DND-41 (cell line): ENCODE measurements at regions not wholly inside any gene's neighbourhood (a gene's known extent, or its start where the extent isn't known, plus 50 kb on each side); places are given as distances from the start of the nearest gene placed in this dataset.

Source experiments
- ATAC-seq: fragments of 200-7000 bp; cut with Tn5 transposase; 3 replicates; pipeline ENCODE4 v1.9.1; 2021; ENCODE audit warnings: low read depth; ENCODE audit not compliant: insufficient read depth
- DNase-seq: peaks from one replicate; pipeline ENCODE4 v3.0.0-alpha.2; 2020
- H2AFZ ChIP-seq: 2 replicates; pipeline ENCODE4 v1.6.0; 2012; ENCODE audit warnings: low read depth, low read length
- H3K27ac ChIP-seq: 2 replicates; pipeline ENCODE4 v1.5.1; 2012; ENCODE audit warnings: low read length, inconsistent platforms
- H3K27me3 ChIP-seq: fragments of 200-600 bp; sonication (generic); 2 replicates; pipeline ENCODE4 v1.6.0; 2012; ENCODE audit warnings: low read length, mild to moderate bottlenecking, inconsistent platforms; ENCODE audit not compliant: insufficient read depth, poor library complexity
- H3K36me3 ChIP-seq: 2 replicates; pipeline ENCODE4 v1.5.1; 2012; ENCODE audit warnings: low read length, inconsistent platforms; ENCODE audit not compliant: insufficient read depth
- H3K4me1 ChIP-seq: 2 replicates; pipeline ENCODE4 v1.5.1; 2012; ENCODE audit warnings: mild to moderate bottlenecking, low read length; ENCODE audit not compliant: insufficient read depth
- H3K4me2 ChIP-seq: 2 replicates; pipeline ENCODE4 v1.6.0; 2012; ENCODE audit warnings: mild to moderate bottlenecking, moderate library complexity, low read length, inconsistent platforms; ENCODE audit not compliant: insufficient read depth
- H3K4me3 ChIP-seq, 2 experiments: fragments of 200-600 bp in 1 of 2; shearing (Covaris generic) in 1 of 2; 2 replicates each; pipeline ENCODE4 v1.5.1; 2012 to 2016; ENCODE audit warnings: inconsistent platforms in 2 of 2, low read length in 2 of 2, mild to moderate bottlenecking in 2 of 2, low read depth in 1 of 2, moderate library complexity in 1 of 2
- H3K79me2 ChIP-seq: 2 replicates; pipeline ENCODE4 v1.6.0; 2012; ENCODE audit warnings: low read length, inconsistent platforms; ENCODE audit not compliant: insufficient read depth
- H3K9ac ChIP-seq: 2 replicates; pipeline ENCODE4 v1.6.0; 2012; ENCODE audit warnings: low read depth, mild to moderate bottlenecking, inconsistent platforms, low read length, moderate library complexity
- H3K9me3 ChIP-seq: 2 replicates; pipeline ENCODE4 v1.5.1; 2012; ENCODE audit warnings: low read length, moderate library complexity, mild to moderate bottlenecking, inconsistent platforms; ENCODE audit not compliant: insufficient read depth, severe bottlenecking
- H4K20me1 ChIP-seq: 2 replicates; pipeline ENCODE4 v1.6.0; 2012; ENCODE audit warnings: low read length; ENCODE audit not compliant: insufficient read depth
- CTCF ChIP-seq: IDR thresholded peaks from 2 replicates; pipeline ENCODE4 v1.5.1; 2012; ENCODE audit warnings: borderline replicate concordance, low read length, moderate library complexity, mild to moderate bottlenecking; ENCODE audit not compliant: poor library complexity, severe bottlenecking; ENCODE audit errors: extremely low read depth
- EZH2 ChIP-seq: IDR thresholded peaks from 3 replicates; pipeline ENCODE4 v1.6.1; 2012; ENCODE audit warnings: borderline replicate concordance, low read depth, mild to moderate bottlenecking, moderate library complexity, low read length, inconsistent platforms; ENCODE audit not compliant: severe bottlenecking

GRCh38 chr2:156116113-156116512 lies 216.4 kb downstream of the NR4A2 start:
- TF ChIP-seq EZH2 (no peak), CTCF (no peak)

GRCh38 chr2:156115338-156115737 lies 217.2 kb downstream of the NR4A2 start:
- TF ChIP-seq CTCF (no peak), EZH2 (no peak)
- Histone ChIP-seq H2AFZ (no peak overlapping the region), H3K4me2 (no peak overlapping the region), H3K4me1 (no peaks in the 10 kb centered on the region), H3K4me3 (no peak overlapping the region), H3K9ac (no peak overlapping the region), H3K27me3 (no peaks in the 10 kb centered on the region), H3K27ac (no peak overlapping the region), H3K79me2 (no peaks in the 10 kb centered on the region), H4K20me1 (no peaks in the 10 kb centered on the region), H3K36me3 (no peaks in the 10 kb centered on the region), H3K9me3 (no peaks in the 10 kb centered on the region)
- no peak for ATAC-seq
- no peak for DNase-seq

More at GRCh38 chr2:156116113-156116512, 216.4 kb downstream of the NR4A2 start:
- H2AFZ ChIP-seq, result no peak overlapping the region; the same call in 1 of the 2 replicates
- no peaks in the 10 kb centered on the region for H4K20me1 ChIP-seq
- H3K27ac ChIP-seq, result no peak overlapping the region
- H3K4me3 ChIP-seq, result no peak overlapping the region
- no peak overlapping the region for H3K9ac ChIP-seq
- H3K4me2 ChIP-seq, result no peak overlapping the region
- DNase-seq (no peak), ATAC-seq (no peak)
- H3K27me3 ChIP-seq, result no peaks in the 10 kb centered on the region
- no peaks in the 10 kb centered on the region for H3K79me2 ChIP-seq
- no peaks in the 10 kb centered on the region for H3K4me1 ChIP-seq
- no peaks in the 10 kb centered on the region for H3K36me3 ChIP-seq
- no peaks in the 10 kb centered on the region for H3K9me3 ChIP-seq

GRCh38 chr2:156112323-156112722 lies 220.2 kb downstream of the NR4A2 start:
- Histone ChIP-seq H3K4me3 (no peak overlapping the region), H3K9ac (no peak overlapping the region), H3K27ac (no peak overlapping the region), H3K27me3 (no peaks in the 10 kb centered on the region), H3K4me2 (no peak overlapping the region), H3K4me1 (no peaks in the 10 kb centered on the region), H4K20me1 (no peaks in the 10 kb centered on the region), H3K79me2 (no peaks in the 10 kb centered on the region), H3K36me3 (no peaks in the 10 kb centered on the region), H3K9me3 (no peaks in the 10 kb centered on the region), H2AFZ (no peak overlapping the region)
- no peak for TF ChIP-seq CTCF
- no peak for TF ChIP-seq EZH2
- ATAC-seq, result no peak
- DNase-seq, result no peak

- no peaks in the 10 kb centered on the region for H4K20me1 ChIP-seq
- no peak overlapping the region for H3K4me2 ChIP-seq
- H3K79me2 ChIP-seq, result no peaks in the 10 kb centered on the region
- H3K9me3 ChIP-seq, result no peaks in the 10 kb centered on the region
- DNase-seq, result peak; percentile 16
- H2AFZ ChIP-seq, result no peak overlapping the region
- H3K9ac ChIP-seq, result no peak overlapping the region
- H3K4me3 ChIP-seq, result no peak overlapping the region
- H3K27ac ChIP-seq, result no peak overlapping the region
- ATAC-seq, result peak; percentile 49; the same call in 1 of the 3 replicates
- TF ChIP-seq EZH2 (no peak), CTCF (peak; percentile 30)
- no peaks in the 10 kb centered on the region for H3K27me3 ChIP-seq
- H3K4me1 ChIP-seq, result no peaks in the 10 kb centered on the region
- no peaks in the 10 kb centered on the region for H3K36me3 ChIP-seq
These were observed 221.6 kb downstream of the NR4A2 start for GRCh38 chr2:156110890-156111289.
